ENCODE measurements at regions not wholly inside any gene's neighbourhood (a gene's known extent, or its start where the extent isn't known, plus 50 kb on each side); places are given as distances from the start of the nearest gene placed in this dataset.

GRCh38 chr11:92070026-92070889, 154.4 kb upstream of the FAT3 start:
- no peak for DNase-seq (ENCODE audit: low read depth)
- Histone ChIP-seq H3K27me3 (ENCODE audit: control insufficient read depth, insufficient read depth, low read length) (no peaks in the 10 kb centered on the region), H3K4me3 (ENCODE audit: low read depth, low read length) (no peak overlapping the region), H3K36me3 (ENCODE audit: control insufficient read depth, insufficient read depth, low read length) (no peaks in the 10 kb centered on the region)
- no peak for TF ChIP-seq CTCF (IDR thresholded peaks at IDR 0.05; ENCODE audit: insufficient read depth, low read length, poor library complexity, severe bottlenecking)

DNA sequence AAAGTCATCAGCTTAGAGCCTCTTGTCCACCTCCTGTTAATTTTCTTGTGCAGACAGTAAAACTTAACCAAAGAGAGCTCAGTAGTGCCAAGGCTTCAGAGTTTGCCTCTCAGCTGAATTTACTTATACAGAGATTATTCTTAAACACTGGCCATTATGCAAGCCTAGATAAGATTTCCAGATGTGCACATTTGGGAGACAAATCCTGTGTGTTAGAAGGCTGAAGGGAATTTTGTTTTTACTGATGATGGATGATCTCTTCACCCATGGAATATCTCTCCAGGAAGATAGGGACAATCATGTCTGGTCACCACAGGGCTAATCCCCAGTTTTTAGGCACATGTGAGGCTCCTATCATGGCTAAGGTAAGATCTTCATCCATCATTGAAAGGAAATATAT, 157.6 kb upstream of the FAT3 start:
- no peak for DNase-seq (ENCODE audit: low read depth)
- no peaks in the 10 kb centered on the region for H3K36me3 ChIP-seq (ENCODE audit: control insufficient read depth, insufficient read depth, low read length)
- H3K27me3 ChIP-seq (ENCODE audit: control insufficient read depth, insufficient read depth, low read length), result no peaks in the 10 kb centered on the region
- H3K4me3 ChIP-seq (ENCODE audit: low read depth, low read length), result no peak overlapping the region
- TF ChIP-seq CTCF (IDR thresholded peaks at IDR 0.05; ENCODE audit: insufficient read depth, low read length, poor library complexity, severe bottlenecking), result no peak

DNA sequence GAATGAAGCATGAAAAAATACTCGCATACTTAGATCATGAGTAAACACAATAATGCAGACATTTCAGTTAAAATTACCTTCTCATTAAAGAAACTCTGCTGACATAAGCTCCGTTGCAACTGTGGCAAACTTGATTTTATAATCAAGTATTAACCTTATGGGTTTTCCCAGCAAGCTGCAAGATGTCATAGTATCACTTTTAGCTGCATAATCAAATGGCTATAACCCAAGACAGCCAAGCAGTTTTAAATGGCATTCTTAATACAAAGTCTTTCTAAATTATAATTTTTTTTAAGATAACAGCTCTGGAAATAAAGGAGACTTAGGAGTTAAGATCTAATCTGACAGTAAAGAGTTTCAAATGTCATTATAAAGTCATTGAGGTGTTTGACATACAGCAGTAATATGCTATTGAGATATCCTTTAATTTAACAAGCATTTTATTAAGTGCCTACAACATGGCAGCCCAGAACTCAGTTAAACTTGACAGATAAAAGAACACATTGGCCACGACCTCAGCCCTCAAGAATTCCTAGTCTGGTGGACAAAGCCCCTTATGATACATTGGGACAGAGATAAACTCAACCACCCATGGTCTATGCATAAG, 163.1 kb upstream of the FAT3 start:
- no peak for TF ChIP-seq CTCF (IDR thresholded peaks at IDR 0.05; ENCODE audit: insufficient read depth, low read length, poor library complexity, severe bottlenecking)
- Histone ChIP-seq H3K36me3 (ENCODE audit: control insufficient read depth, insufficient read depth, low read length) (no peaks in the 10 kb centered on the region), H3K27me3 (ENCODE audit: control insufficient read depth, insufficient read depth, low read length) (no peaks in the 10 kb centered on the region), H3K4me3 (ENCODE audit: low read depth, low read length) (no peak overlapping the region)
- no peak for DNase-seq (ENCODE audit: low read depth)

DNA sequence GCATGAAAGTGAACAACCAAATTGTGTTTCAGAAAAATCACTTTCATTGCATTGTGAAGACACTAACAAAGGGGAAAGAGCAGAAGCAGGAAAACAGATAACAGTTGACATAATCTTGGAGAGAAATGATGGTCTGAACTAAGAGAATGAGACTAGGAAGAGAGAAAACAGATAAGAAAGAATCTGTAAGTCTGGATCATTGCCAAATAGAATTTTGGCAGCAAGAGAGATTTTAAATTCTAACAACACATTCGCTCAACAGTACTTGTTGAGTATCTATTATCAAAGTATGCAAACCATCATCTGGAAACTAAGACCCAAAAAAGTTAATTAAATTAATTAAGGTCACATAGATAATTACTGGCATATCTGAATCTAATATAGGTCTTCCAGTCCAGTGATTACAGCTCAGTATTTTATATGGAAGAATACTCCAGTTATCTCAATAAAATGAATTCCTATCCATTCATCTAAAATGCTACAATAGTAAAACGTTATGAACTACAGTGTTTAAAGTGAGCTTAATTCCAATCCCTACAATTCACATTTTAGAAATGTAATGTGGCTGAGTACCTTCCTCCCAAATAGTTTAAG, 166.7 kb upstream of the FAT3 start:
- H3K27me3 ChIP-seq (ENCODE audit: control insufficient read depth, insufficient read depth, low read length), result no peaks in the 10 kb centered on the region
- no peak overlapping the region for H3K4me3 ChIP-seq (ENCODE audit: low read depth, low read length)
- no peaks in the 10 kb centered on the region for H3K36me3 ChIP-seq (ENCODE audit: control insufficient read depth, insufficient read depth, low read length)
- no peak for TF ChIP-seq CTCF (IDR thresholded peaks at IDR 0.05; ENCODE audit: insufficient read depth, low read length, poor library complexity, severe bottlenecking)
- no peak for DNase-seq (ENCODE audit: low read depth)

GRCh38 chr11:92053216-92053615, 171.4 kb upstream of the FAT3 start:
- no peak for DNase-seq (ENCODE audit: low read depth)
- Histone ChIP-seq H3K36me3 (ENCODE audit: control insufficient read depth, insufficient read depth, low read length) (no peaks in the 10 kb centered on the region), H3K27me3 (ENCODE audit: control insufficient read depth, insufficient read depth, low read length) (no peaks in the 10 kb centered on the region), H3K4me3 (ENCODE audit: low read depth, low read length) (no peak overlapping the region)
- no peak for TF ChIP-seq CTCF (IDR thresholded peaks at IDR 0.05; ENCODE audit: insufficient read depth, low read length, poor library complexity, severe bottlenecking)

Measured in kidney epithelial cell (primary cell).